KMS-11 (cell line): ENCODE measurements at regions not wholly inside any gene's neighbourhood (a gene's known extent, or its start where the extent isn't known, plus 50 kb on each side); places are given as distances from the start of the nearest gene placed in this dataset.

ENCODE experiments used
- H2AFZ ChIP-seq: fragments of 200-600 bp; sonication (generic); 2 replicates; pipeline ENCODE4 v1.6.1; 2016; ENCODE audit warnings: antibody characterized with exemption, mixed run types, low read depth
- H3K27ac ChIP-seq: fragments of 200-600 bp; sonication (generic); 2 replicates; pipeline ENCODE4 v1.6.1; 2016; ENCODE audit warnings: mild to moderate bottlenecking, mixed run types
- H3K27me3 ChIP-seq: fragments of 200-600 bp; sonication (generic); 2 replicates; pipeline ENCODE4 v1.6.1; 2017; ENCODE audit warnings: mild to moderate bottlenecking, low read depth, mixed run types, moderate library complexity; ENCODE audit not compliant: insufficient read depth
- H3K36me3 ChIP-seq: fragments of 200-600 bp; sonication (generic); 2 replicates; pipeline ENCODE4 v1.6.1; 2017; ENCODE audit warnings: mild to moderate bottlenecking, mixed run types; ENCODE audit not compliant: insufficient read depth
- H3K4me1 ChIP-seq: fragments of 200-600 bp; sonication (generic); 2 replicates; pipeline ENCODE4 v1.6.1; 2016; ENCODE audit warnings: mild to moderate bottlenecking, low read depth, mixed run types; ENCODE audit not compliant: poor library complexity, severe bottlenecking
- H3K4me2 ChIP-seq: fragments of 200-600 bp; sonication (generic); 2 replicates; pipeline ENCODE4 v1.7.0; 2016; ENCODE audit warnings: mild to moderate bottlenecking, mixed run types
- H3K4me3 ChIP-seq: fragments of 200-600 bp; sonication (generic); IDR thresholded peaks from 2 replicates; pipeline ENCODE4 v1.6.1; 2017; ENCODE audit warnings: low read depth, low read length, mixed read lengths; ENCODE audit not compliant: insufficient read depth
- H3K79me2 ChIP-seq: fragments of 200-600 bp; sonication (generic); 2 replicates; pipeline ENCODE4 v1.6.1; 2016; ENCODE audit warnings: low read depth, mixed run types; ENCODE audit not compliant: insufficient read depth
- H3K9ac ChIP-seq: fragments of 200-600 bp; sonication (generic); 2 replicates; pipeline ENCODE4 v1.6.1; 2016; ENCODE audit warnings: mild to moderate bottlenecking, mixed run types
- H4K20me1 ChIP-seq: fragments of 200-600 bp; sonication (generic); 2 replicates; pipeline ENCODE4 v1.6.1; 2016; ENCODE audit warnings: mild to moderate bottlenecking, mixed run types; ENCODE audit not compliant: insufficient read depth
- TF ChIP-seq, protein P1 (sequence below): fragments of 200-600 bp; sonication (generic); conservative IDR thresholded peaks from 2 replicates; pipeline ENCODE4 v1.6.1; 2017; ENCODE audit warnings: low read depth, mild to moderate bottlenecking, antibody characterized with exemption, low read length, moderate library complexity, mixed read lengths

DNA sequence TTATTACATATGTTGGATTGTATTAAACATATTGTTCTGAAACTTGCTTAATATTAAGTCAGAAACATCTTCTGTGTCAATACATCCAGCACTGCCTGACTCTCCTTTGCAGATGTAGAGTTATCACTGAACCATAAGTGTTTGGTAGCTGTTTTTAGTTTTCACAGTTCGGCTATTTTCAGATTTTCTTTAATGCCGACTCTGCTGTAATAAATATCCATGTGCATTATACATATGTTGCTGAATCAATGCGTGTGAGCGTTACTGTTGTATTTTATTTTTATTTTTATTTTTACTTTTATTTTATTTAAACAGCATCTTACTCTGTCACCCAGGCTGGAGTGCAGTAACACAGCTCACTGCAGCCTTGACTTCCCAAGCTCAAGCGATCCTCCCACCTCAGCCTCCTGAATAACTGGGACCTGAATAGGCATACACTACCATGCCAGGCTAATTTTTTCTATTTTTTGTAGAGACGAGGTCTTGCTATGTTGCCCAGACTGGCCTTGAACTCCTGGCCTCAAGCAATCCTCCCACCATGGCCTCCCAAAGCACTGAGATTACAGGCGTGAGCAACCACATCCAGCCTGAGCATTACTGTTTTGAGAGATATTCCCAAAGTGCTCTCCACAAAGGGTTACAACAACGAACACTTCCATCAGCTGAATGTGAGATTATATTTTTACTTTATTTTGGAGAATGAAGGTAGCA, 50.7 kb upstream of the NOCT start:
- Histone ChIP-seq H3K36me3 (no peaks in the 10 kb centered on the region), H3K79me2 (no peaks in the 10 kb centered on the region), H3K4me2 (no peak overlapping the region), H4K20me1 (no peaks in the 10 kb centered on the region), H3K27me3 (no peaks in the 10 kb centered on the region), H3K4me3 (no peak overlapping the region), H2AFZ (no peak overlapping the region), H3K4me1 (no peaks in the 10 kb centered on the region), H3K9ac (no peak overlapping the region), H3K27ac (no peak overlapping the region)
- TF ChIP-seq, protein P1, sequence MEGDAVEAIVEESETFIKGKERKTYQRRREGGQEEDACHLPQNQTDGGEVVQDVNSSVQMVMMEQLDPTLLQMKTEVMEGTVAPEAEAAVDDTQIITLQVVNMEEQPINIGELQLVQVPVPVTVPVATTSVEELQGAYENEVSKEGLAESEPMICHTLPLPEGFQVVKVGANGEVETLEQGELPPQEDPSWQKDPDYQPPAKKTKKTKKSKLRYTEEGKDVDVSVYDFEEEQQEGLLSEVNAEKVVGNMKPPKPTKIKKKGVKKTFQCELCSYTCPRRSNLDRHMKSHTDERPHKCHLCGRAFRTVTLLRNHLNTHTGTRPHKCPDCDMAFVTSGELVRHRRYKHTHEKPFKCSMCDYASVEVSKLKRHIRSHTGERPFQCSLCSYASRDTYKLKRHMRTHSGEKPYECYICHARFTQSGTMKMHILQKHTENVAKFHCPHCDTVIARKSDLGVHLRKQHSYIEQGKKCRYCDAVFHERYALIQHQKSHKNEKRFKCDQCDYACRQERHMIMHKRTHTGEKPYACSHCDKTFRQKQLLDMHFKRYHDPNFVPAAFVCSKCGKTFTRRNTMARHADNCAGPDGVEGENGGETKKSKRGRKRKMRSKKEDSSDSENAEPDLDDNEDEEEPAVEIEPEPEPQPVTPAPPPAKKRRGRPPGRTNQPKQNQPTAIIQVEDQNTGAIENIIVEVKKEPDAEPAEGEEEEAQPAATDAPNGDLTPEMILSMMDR, result no peak

- H3K4me1 ChIP-seq, result no peaks in the 10 kb centered on the region
- no peaks in the 10 kb centered on the region for H4K20me1 ChIP-seq
- no peak overlapping the region for H2AFZ ChIP-seq
- H3K4me2 ChIP-seq, result no peak overlapping the region
- no peaks in the 10 kb centered on the region for H3K36me3 ChIP-seq
- H3K79me2 ChIP-seq, result no peaks in the 10 kb centered on the region
- TF ChIP-seq, protein P1, result no peak
- H3K27ac ChIP-seq, result no peak overlapping the region
- no peak overlapping the region for H3K4me3 ChIP-seq
- no peak overlapping the region for H3K9ac ChIP-seq
- H3K27me3 ChIP-seq, result no peaks in the 10 kb centered on the region
These were observed 52.2 kb upstream of the NOCT start for GRCh38 chr4:138963412-138963811.

DNA sequence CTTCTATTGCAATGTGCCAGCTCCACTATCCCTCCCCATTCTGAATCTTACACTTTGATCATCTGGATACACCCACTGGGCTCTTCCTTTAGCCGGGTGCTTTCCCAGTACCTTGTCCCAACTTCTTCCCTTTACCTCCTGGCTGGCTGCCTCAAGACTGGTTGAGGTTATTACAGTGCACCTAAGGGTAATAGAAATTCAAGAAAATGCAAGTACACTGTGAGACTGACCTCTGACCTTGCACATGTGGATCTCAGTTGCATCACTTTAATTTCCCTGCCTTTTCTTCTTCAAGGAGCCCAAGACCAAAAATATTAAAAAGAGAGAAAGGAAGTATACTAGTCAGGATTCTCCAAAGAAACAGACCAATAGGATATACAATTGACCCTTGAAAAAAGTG, 53.9 kb upstream of the NOCT start:
- Histone ChIP-seq H2AFZ (no peak overlapping the region), H3K9ac (no peak overlapping the region), H3K4me2 (no peak overlapping the region), H3K27ac (no peak overlapping the region), H3K4me3 (no peak overlapping the region), H3K4me1 (no peaks in the 10 kb centered on the region), H4K20me1 (no peaks in the 10 kb centered on the region), H3K79me2 (no peaks in the 10 kb centered on the region), H3K36me3 (no peaks in the 10 kb centered on the region), H3K27me3 (no peaks in the 10 kb centered on the region)
- TF ChIP-seq, protein P1, result no peak

GRCh38 chr4:138961129-138961528, 54.5 kb upstream of the NOCT start:
- H3K9ac ChIP-seq, result no peak overlapping the region
- no peak overlapping the region for H3K4me2 ChIP-seq
- no peak overlapping the region for H3K4me3 ChIP-seq
- H3K4me1 ChIP-seq, result no peaks in the 10 kb centered on the region
- no peak overlapping the region for H2AFZ ChIP-seq
- no peaks in the 10 kb centered on the region for H3K36me3 ChIP-seq
- no peaks in the 10 kb centered on the region for H4K20me1 ChIP-seq
- TF ChIP-seq, protein P1, result no peak
- no peaks in the 10 kb centered on the region for H3K79me2 ChIP-seq
- H3K27ac ChIP-seq, result no peak overlapping the region
- no peaks in the 10 kb centered on the region for H3K27me3 ChIP-seq
